ENCODE measurements at regions not wholly inside any gene's neighbourhood (a gene's known extent, or its start where the extent isn't known, plus 50 kb on each side); places are given as distances from the start of the nearest gene placed in this dataset.

- H3K4me3 ChIP-seq: no peak overlapping the region
- no peaks in the 10 kb centered on the region for H3K36me3 ChIP-seq
- TF ChIP-seq, protein P1, sequence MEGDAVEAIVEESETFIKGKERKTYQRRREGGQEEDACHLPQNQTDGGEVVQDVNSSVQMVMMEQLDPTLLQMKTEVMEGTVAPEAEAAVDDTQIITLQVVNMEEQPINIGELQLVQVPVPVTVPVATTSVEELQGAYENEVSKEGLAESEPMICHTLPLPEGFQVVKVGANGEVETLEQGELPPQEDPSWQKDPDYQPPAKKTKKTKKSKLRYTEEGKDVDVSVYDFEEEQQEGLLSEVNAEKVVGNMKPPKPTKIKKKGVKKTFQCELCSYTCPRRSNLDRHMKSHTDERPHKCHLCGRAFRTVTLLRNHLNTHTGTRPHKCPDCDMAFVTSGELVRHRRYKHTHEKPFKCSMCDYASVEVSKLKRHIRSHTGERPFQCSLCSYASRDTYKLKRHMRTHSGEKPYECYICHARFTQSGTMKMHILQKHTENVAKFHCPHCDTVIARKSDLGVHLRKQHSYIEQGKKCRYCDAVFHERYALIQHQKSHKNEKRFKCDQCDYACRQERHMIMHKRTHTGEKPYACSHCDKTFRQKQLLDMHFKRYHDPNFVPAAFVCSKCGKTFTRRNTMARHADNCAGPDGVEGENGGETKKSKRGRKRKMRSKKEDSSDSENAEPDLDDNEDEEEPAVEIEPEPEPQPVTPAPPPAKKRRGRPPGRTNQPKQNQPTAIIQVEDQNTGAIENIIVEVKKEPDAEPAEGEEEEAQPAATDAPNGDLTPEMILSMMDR (IDR thresholded peaks at IDR 0.05): no peak
- H3K9me3 ChIP-seq: peaks cover 0 to 12% of the 10 kb centered on the region in 2 donors
- H3K27me3 ChIP-seq: no peaks in the 10 kb centered on the region
- no peak overlapping the region for H3K27ac ChIP-seq
- DNase-seq (ENCODE audit: low spot score): no peak
- no peaks in the 10 kb centered on the region for H3K4me1 ChIP-seq
Measured at GRCh38 chr12:42886160-42886559, 296.6 kb upstream of the PRICKLE1 start.

DNA sequence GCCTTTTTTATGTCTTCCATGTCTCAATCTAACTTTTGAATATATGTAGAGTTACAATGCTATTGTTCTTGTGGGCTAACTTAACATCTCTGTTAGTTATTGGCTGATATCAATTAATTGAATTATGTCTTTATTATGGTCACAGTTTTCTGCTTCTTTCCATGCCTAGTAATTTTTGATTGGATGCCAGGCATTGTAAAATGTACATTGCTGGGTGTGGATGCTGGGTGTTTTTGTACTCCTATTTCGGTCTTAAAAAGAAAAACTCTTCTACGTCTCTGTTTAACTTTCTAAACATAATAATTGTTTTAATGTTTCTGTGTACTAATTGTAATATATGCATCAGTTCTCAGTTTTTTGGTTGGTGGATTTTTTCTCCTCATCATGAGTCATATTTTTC lies 296.1 kb upstream of the PRICKLE1 start:
- TF ChIP-seq, protein P1 (IDR thresholded peaks at IDR 0.05): no peak
- no peaks in the 10 kb centered on the region for H3K36me3 ChIP-seq
- no peak for DNase-seq (ENCODE audit: low spot score)
- H3K27me3 ChIP-seq: no peaks in the 10 kb centered on the region
- no peaks in the 10 kb centered on the region for H3K4me1 ChIP-seq
- no peak overlapping the region for H3K27ac ChIP-seq
- H3K9me3 ChIP-seq: peaks cover 0 to 12% of the 10 kb centered on the region in 2 donors
- H3K4me3 ChIP-seq: no peak overlapping the region

DNA sequence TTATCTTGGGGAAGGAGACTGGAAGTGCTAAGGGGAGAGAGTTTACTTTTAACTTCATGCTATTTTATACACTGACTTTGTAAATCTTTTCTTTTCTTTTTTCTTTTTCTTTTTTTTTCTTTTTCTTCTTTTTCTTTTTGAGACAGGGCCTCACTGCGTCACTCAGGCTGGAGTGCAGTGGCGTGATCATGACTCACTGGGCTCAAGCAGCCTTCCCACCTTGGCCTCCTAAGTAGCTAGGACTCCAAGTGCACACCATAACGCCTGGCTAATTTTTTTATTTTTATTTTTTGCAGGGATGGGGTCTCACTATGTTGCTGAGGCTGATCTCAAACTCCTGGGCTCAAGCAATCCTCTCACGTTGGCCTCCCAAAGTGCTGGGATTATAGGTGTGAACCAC lies 294.6 kb upstream of the PRICKLE1 start:
- Histone ChIP-seq H3K4me1 (no peaks in the 10 kb centered on the region), H3K27me3 (no peaks in the 10 kb centered on the region), H3K4me3 (no peak overlapping the region), H3K9me3 (peaks cover 0 to 9% of the 10 kb centered on the region in 2 donors), H3K27ac (no peak overlapping the region), H3K36me3 (no peaks in the 10 kb centered on the region)
- DNase-seq (ENCODE audit: low spot score): no peak
- TF ChIP-seq, protein P1 (IDR thresholded peaks at IDR 0.05): no peak

- no peaks in the 10 kb centered on the region for H3K9me3 ChIP-seq
- H3K4me3 ChIP-seq: no peak overlapping the region
- H3K4me1 ChIP-seq: no peaks in the 10 kb centered on the region
- TF ChIP-seq, protein P1 (IDR thresholded peaks at IDR 0.05): no peak
- DNase-seq (ENCODE audit: low spot score): no peak
- H3K27ac ChIP-seq: no peak overlapping the region
- no peaks in the 10 kb centered on the region for H3K36me3 ChIP-seq
- no peaks in the 10 kb centered on the region for H3K27me3 ChIP-seq
Measured at GRCh38 chr12:42873401-42873800, 283.9 kb upstream of the PRICKLE1 start.

DNA sequence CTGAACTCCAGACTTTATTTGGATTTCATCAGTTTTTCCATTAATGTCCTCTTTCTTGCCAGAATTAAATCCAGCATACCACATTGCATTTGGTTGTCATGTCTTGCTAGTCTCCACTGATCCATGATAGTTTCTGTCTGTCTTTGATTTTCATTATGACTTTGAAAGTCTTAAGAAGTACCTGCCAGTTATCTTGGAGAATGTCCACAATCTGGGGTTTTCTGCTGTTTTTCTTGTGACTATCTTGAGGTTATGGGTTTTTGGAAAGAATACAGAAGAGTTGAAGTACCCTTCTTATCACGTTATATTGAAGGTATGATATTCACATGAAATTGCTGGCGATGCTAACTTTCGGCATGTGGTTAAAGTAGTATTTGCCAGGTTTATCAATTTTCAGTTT lies 282.3 kb upstream of the PRICKLE1 start:
- H3K4me1 ChIP-seq: no peaks in the 10 kb centered on the region
- no peak overlapping the region for H3K4me3 ChIP-seq
- TF ChIP-seq, protein P1 (IDR thresholded peaks at IDR 0.05): no peak
- DNase-seq (ENCODE audit: low spot score): no peak
- H3K27me3 ChIP-seq: no peaks in the 10 kb centered on the region
- no peaks in the 10 kb centered on the region for H3K36me3 ChIP-seq
- no peak overlapping the region for H3K27ac ChIP-seq
- no peaks in the 10 kb centered on the region for H3K9me3 ChIP-seq

DNA sequence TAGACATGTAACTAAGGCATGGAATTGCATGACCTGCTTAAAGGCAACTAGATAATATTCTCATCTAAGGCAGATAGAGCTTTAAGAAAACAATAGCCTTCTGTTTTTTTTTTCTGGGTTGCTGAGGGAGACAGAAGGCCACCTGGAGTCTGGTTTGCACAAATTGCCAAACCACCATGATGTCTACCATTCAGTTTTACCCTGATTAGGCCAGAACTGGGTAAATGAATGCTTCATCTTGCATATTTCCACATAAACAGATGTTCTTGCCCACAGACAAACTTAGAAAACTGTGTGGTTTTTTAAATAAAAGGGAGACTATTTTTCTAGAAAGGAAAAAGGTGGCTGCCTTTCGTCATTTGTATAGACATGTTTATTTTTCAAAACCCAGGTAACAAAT lies 278.7 kb upstream of the PRICKLE1 start:
- Histone ChIP-seq H3K36me3 (no peaks in the 10 kb centered on the region), H3K27ac (no peak overlapping the region), H3K9me3 (no peaks in the 10 kb centered on the region), H3K4me3 (no peak overlapping the region), H3K4me1 (no peaks in the 10 kb centered on the region), H3K27me3 (no peaks in the 10 kb centered on the region)
- no peak for DNase-seq (ENCODE audit: low spot score)
- TF ChIP-seq, protein P1 (IDR thresholded peaks at IDR 0.05): no peak
